Esophagus muscularis mucosa (tissue), 3 donors: ENCODE measurements at regions not wholly inside any gene's neighbourhood (a gene's known extent, or its start where the extent isn't known, plus 50 kb on each side); places are given as distances from the start of the nearest gene placed in this dataset.

Experiments used
- CTCF ChIP-seq, 3 experiments: fragments of 200-600 bp in 2 of 3; fragments of 450-650 bp in 1 of 3; sonication (generic) in 2 of 3; IDR thresholded peaks; one replicate each; pipeline ENCODE4 v1.5.1; 2017 to 2019; ENCODE audit warnings: antibody characterized with exemption in 3 of 3, mild to moderate bottlenecking in 2 of 3, moderate library complexity in 1 of 3
- POLR2A ChIP-seq: fragments of 450-650 bp; IDR thresholded peaks from one replicate; pipeline ENCODE4 v1.6.1; 2017; ENCODE audit warnings: antibody characterized with exemption, moderate library complexity, mild to moderate bottlenecking, low read depth

DNA sequence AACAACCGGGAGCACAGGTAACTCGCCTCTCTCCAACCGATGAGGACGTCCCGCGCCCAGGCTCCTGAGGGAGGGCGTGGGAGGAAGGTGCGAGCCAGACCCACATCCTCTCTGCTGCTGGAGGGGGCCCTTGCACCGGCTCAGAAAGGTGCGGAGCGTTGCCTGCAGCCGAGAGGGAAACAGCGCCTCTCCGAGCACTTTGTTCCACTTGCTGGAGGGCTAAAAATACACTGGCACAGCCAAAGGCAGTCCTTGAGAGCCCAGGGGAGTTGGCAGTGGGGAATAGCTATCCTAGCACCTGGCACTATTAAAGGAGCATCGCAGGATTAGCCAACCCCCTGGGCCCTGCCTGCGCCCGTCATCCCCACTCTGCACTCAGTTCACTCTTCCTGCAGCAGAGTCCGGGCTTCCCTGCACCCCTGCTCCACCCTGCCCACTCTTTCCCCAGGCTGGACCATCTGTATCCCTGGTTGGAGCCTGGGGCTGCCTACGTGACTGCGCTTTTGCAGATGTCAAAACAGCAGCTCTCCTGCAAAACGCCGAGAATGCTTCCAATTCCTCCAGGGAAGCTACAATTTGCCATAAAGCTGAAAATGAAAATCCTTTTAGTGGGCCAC lies 108.9 kb downstream of the SNX5 start:
- no peak for TF ChIP-seq CTCF (IDR thresholded peaks at IDR 0.05)
- TF ChIP-seq POLR2A = no peak
